ENCODE measurements at regions not wholly inside any gene's neighbourhood (a gene's known extent, or its start where the extent isn't known, plus 50 kb on each side); places are given as distances from the start of the nearest gene placed in this dataset.

DNA sequence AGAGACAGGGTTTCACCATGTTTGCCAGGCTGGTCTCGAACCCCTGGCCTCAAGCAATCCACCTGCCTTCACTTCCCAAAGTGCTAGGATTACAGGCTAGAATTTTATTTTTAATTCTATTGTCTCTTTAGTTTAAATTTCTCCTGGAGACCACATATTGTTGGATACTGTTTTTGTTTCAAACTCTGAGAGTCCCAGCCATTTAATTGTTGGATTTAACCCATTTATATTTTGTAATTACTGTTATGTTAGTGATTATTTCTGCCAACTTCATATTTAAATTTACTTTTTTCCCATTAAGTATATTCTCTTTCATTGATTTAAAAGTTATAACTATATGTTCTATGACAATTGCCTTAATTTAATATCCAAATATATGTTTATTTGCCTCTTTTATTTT lies 185.6 kb downstream of the ZNF248 start:
- H3K27me3 Mint-ChIP-seq (ENCODE audit: low read depth), result no peaks in the 10 kb centered on the region
- no peak for DNase-seq (ENCODE audit: low spot score)

GRCh38 chr10:37667736-37668135 lies 189.7 kb downstream of the ZNF248 start:
- DNase-seq (ENCODE audit: low spot score), result no peak
- Mint-ChIP-seq H3K4me1 (ENCODE audit: low read depth) (no peaks in the 10 kb centered on the region), H3K27me3 (ENCODE audit: low read depth) (no peaks in the 10 kb centered on the region), H3K27ac (no peak overlapping the region), H3K4me3 (no peak overlapping the region), H3K36me3 (ENCODE audit: low read depth) (no peaks in the 10 kb centered on the region), H3K9me3 (peaks cover 57% of the 10 kb centered on the region)

More for the DNA sequence above, 185.6 kb downstream of the ZNF248 start:
- Mint-ChIP-seq H3K27ac (no peak overlapping the region), H3K9me3 (peaks cover 60% of the 10 kb centered on the region), H3K4me3 (no peak overlapping the region), H3K36me3 (ENCODE audit: low read depth) (no peaks in the 10 kb centered on the region), H3K4me1 (ENCODE audit: low read depth) (no peaks in the 10 kb centered on the region)

GRCh38 chr10:37654466-37654865 lies 202.9 kb downstream of the ZNF248 start:
- Mint-ChIP-seq H3K4me3 (no peak overlapping the region), H3K27me3 (ENCODE audit: low read depth) (no peaks in the 10 kb centered on the region), H3K27ac (no peak overlapping the region), H3K9me3 (peaks cover 52% of the 10 kb centered on the region), H3K36me3 (ENCODE audit: low read depth) (no peaks in the 10 kb centered on the region), H3K4me1 (ENCODE audit: low read depth) (no peaks in the 10 kb centered on the region)
- DNase-seq (ENCODE audit: low spot score), result no peak

DNA sequence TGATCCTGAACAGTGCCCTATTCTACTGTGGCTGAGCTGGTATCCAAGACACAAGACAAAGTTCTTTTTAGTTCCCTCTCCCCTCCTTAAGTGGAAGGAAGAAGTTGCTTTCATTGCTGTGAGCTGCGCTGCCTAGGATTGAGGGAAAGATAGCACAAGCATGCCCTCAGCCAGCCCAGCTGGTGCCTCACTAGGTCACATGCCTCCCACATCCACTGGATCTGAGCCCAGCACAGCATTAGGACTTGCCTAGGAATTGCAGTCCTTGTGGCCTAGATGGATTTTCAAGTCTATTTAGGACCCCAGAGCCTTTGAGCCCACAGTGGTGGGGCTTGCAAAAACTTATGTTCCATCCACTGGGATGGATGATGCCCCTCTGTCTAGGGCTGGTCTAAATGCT lies 214.2 kb downstream of the ZNF248 start:
- H3K9me3 Mint-ChIP-seq, result peaks cover 41% of the 10 kb centered on the region
- H3K36me3 Mint-ChIP-seq (ENCODE audit: low read depth), result peaks cover 2% of the 10 kb centered on the region
- no peaks in the 10 kb centered on the region for H3K27me3 Mint-ChIP-seq (ENCODE audit: low read depth)
- H3K27ac Mint-ChIP-seq, result no peak overlapping the region
- H3K4me3 Mint-ChIP-seq, result no peak overlapping the region
- DNase-seq (ENCODE audit: low spot score), result no peak
- H3K4me1 Mint-ChIP-seq (ENCODE audit: low read depth), result no peaks in the 10 kb centered on the region

DNA sequence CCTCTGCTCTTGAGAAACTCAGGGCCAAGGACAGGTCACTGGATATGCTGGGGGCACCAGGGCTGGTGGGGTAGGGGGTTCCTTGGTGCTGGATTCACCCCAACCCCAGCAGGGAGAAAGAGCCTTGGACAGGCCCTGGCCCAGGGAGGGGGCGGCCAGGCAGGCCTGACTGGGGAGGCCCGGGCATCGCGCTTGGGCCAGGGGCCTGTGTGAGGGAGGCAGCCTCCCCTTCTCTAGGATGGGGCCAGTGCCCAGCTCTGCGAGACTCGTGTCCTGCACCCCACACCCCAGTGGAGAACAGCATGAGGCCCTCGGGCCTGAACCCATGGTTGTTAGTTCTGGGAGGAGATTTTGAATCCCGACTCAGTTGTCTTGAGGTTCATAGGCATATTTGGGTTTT lies 217.1 kb downstream of the ZNF248 start:
- Mint-ChIP-seq H3K4me3 (no peak overlapping the region), H3K27me3 (ENCODE audit: low read depth) (no peaks in the 10 kb centered on the region), H3K9me3 (peaks cover 49% of the 10 kb centered on the region), H3K27ac (no peak overlapping the region), H3K36me3 (ENCODE audit: low read depth) (peaks cover 2% of the 10 kb centered on the region), H3K4me1 (ENCODE audit: low read depth) (no peaks in the 10 kb centered on the region)
- no peak for DNase-seq (ENCODE audit: low spot score)

GRCh38 chr10:37639200-37639599 lies 218.2 kb downstream of the ZNF248 start:
- H3K9me3 Mint-ChIP-seq, result peaks cover 50% of the 10 kb centered on the region
- peaks cover 2% of the 10 kb centered on the region for H3K36me3 Mint-ChIP-seq (ENCODE audit: low read depth)
- no peak overlapping the region for H3K27ac Mint-ChIP-seq
- no peak overlapping the region for H3K4me3 Mint-ChIP-seq
- no peaks in the 10 kb centered on the region for H3K27me3 Mint-ChIP-seq (ENCODE audit: low read depth)
- no peak for DNase-seq (ENCODE audit: low spot score)
- no peaks in the 10 kb centered on the region for H3K4me1 Mint-ChIP-seq (ENCODE audit: low read depth)

- H3K9me3 Mint-ChIP-seq, result peaks cover 56% of the 10 kb centered on the region
- no peaks in the 10 kb centered on the region for H3K27me3 Mint-ChIP-seq (ENCODE audit: low read depth)
- H3K36me3 Mint-ChIP-seq (ENCODE audit: low read depth), result peaks cover 2% of the 10 kb centered on the region
- no peak for DNase-seq (ENCODE audit: low spot score)
- no peak overlapping the region for H3K27ac Mint-ChIP-seq
- H3K4me3 Mint-ChIP-seq, result no peak overlapping the region
- H3K4me1 Mint-ChIP-seq (ENCODE audit: low read depth), result no peaks in the 10 kb centered on the region
These were observed 218.8 kb downstream of the ZNF248 start for GRCh38 chr10:37638569-37638968.

GRCh38 chr10:37634351-37634880 lies 223.0 kb downstream of the ZNF248 start:
- Mint-ChIP-seq H3K27ac (no peak overlapping the region), H3K4me1 (ENCODE audit: low read depth) (no peaks in the 10 kb centered on the region), H3K9me3 (peaks cover 61% of the 10 kb centered on the region), H3K27me3 (ENCODE audit: low read depth) (no peaks in the 10 kb centered on the region), H3K4me3 (no peak overlapping the region), H3K36me3 (ENCODE audit: low read depth) (peaks cover 2% of the 10 kb centered on the region)
- no peak for DNase-seq (ENCODE audit: low spot score)

DNA sequence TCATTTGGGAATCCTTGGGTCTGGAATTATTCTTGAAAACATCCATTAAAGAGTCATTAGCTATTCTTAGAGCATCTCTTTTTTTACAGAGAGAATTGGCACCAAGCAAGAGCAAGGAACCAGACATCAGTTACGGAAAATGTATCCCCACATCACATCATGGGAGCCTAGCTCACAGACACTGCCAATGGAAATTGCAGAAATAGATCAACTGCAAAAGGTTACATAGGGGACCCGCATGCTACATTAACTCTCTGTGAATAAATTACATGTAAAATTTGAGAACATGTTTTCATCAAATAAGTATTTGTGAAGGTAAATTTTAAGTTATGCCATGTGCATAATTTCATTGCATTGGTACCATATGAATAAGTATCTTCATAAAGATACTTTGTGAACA lies 224.8 kb downstream of the ZNF248 start:
- no peak overlapping the region for H3K27ac Mint-ChIP-seq
- no peak for DNase-seq (ENCODE audit: low spot score)
- H3K27me3 Mint-ChIP-seq (ENCODE audit: low read depth), result no peaks in the 10 kb centered on the region
- H3K36me3 Mint-ChIP-seq (ENCODE audit: low read depth), result no peaks in the 10 kb centered on the region
- no peaks in the 10 kb centered on the region for H3K4me1 Mint-ChIP-seq (ENCODE audit: low read depth)
- peaks cover 51% of the 10 kb centered on the region for H3K9me3 Mint-ChIP-seq
- H3K4me3 Mint-ChIP-seq, result no peak overlapping the region

DNA sequence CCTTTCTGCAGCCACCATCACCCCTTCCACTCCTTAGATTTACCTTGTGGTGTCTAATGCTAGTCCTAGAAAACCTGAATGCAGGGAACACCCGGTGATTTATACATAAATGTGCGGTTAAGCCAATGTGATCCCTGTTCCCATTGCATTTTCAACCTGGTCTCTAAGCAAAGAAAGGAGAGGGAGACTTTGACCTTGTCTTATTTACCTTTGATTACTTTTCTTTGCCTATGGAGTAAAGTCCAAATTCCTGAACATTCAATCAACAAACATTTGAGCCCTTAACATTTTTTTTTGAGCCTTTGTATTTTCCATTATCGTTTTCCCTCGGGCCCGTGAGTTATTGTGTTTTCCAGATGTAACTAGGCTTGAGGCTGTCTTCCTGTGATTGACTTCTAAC lies 233.9 kb downstream of the ZNF248 start:
- Mint-ChIP-seq H3K9me3 (peaks cover 54% of the 10 kb centered on the region), H3K36me3 (ENCODE audit: low read depth) (no peaks in the 10 kb centered on the region), H3K4me1 (ENCODE audit: low read depth) (no peaks in the 10 kb centered on the region), H3K27me3 (ENCODE audit: low read depth) (no peaks in the 10 kb centered on the region), H3K4me3 (no peak overlapping the region), H3K27ac (no peak overlapping the region)
- no peak for DNase-seq (ENCODE audit: low spot score)

DNA sequence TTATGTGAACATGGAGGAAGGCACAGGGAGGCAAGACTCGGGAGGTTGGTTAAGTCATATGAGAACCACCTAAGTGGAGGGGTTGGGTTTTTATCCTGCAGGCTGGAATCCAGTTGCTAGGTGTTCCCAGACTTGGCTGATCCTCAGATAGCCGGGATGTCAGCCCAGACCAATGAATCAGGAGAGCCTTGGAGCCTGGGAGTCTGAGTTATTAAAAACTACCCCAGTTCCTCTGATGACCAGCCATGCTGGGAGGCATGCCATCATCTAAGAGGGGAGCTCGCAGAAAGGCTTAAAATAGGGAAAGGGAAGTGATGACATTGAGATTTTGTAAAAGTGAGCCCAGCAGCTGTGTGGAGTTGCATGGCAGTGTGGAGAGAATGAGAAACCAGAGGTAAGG lies 238.1 kb downstream of the ZNF248 start:
- peaks cover 53% of the 10 kb centered on the region for H3K9me3 Mint-ChIP-seq
- no peak overlapping the region for H3K4me3 Mint-ChIP-seq
- no peak for DNase-seq (ENCODE audit: low spot score)
- H3K27ac Mint-ChIP-seq, result no peak overlapping the region
- no peaks in the 10 kb centered on the region for H3K4me1 Mint-ChIP-seq (ENCODE audit: low read depth)
- H3K27me3 Mint-ChIP-seq (ENCODE audit: low read depth), result no peaks in the 10 kb centered on the region
- no peaks in the 10 kb centered on the region for H3K36me3 Mint-ChIP-seq (ENCODE audit: low read depth)

GRCh38 chr10:37588299-37588698 lies 269.1 kb downstream of the ZNF248 start:
- Mint-ChIP-seq H3K36me3 (ENCODE audit: low read depth) (no peaks in the 10 kb centered on the region), H3K4me3 (no peak overlapping the region), H3K4me1 (ENCODE audit: low read depth) (no peaks in the 10 kb centered on the region), H3K27ac (no peak overlapping the region), H3K27me3 (ENCODE audit: low read depth) (no peaks in the 10 kb centered on the region), H3K9me3 (peaks cover 44% of the 10 kb centered on the region)
- DNase-seq (ENCODE audit: low spot score), result no peak

DNA sequence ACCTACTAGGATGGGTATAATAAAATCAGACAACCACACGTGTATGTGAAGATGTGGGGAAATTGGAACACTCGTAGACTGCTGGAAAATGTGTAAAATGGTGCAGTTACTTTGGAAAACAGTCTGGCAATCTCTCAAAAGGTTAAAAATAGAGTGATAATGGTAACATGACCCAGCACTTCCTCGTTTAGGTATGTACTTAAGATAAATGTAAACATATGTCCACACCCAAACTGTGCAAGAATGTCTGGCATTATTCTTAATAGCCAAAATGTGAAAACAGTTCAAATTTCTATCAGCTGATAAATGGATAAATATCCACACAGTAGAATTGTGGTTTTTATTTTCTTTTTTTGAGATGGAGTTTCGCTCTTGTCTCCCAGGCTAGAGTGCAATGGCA lies 272.8 kb downstream of the ZNF248 start:
- Mint-ChIP-seq H3K9me3 (peaks cover 38% of the 10 kb centered on the region), H3K4me3 (no peak overlapping the region), H3K36me3 (ENCODE audit: low read depth) (no peaks in the 10 kb centered on the region), H3K27ac (no peak overlapping the region), H3K4me1 (ENCODE audit: low read depth) (no peaks in the 10 kb centered on the region), H3K27me3 (ENCODE audit: low read depth) (no peaks in the 10 kb centered on the region)
- DNase-seq (ENCODE audit: low spot score), result no peak

GRCh38 chr10:37582237-37582636 lies 275.2 kb downstream of the ZNF248 start:
- no peaks in the 10 kb centered on the region for H3K36me3 Mint-ChIP-seq (ENCODE audit: low read depth)
- H3K4me3 Mint-ChIP-seq, result no peak overlapping the region
- H3K27me3 Mint-ChIP-seq (ENCODE audit: low read depth), result no peaks in the 10 kb centered on the region
- no peaks in the 10 kb centered on the region for H3K4me1 Mint-ChIP-seq (ENCODE audit: low read depth)
- peaks cover 24% of the 10 kb centered on the region for H3K9me3 Mint-ChIP-seq
- no peak overlapping the region for H3K27ac Mint-ChIP-seq
- no peak for DNase-seq (ENCODE audit: low spot score)

DNA sequence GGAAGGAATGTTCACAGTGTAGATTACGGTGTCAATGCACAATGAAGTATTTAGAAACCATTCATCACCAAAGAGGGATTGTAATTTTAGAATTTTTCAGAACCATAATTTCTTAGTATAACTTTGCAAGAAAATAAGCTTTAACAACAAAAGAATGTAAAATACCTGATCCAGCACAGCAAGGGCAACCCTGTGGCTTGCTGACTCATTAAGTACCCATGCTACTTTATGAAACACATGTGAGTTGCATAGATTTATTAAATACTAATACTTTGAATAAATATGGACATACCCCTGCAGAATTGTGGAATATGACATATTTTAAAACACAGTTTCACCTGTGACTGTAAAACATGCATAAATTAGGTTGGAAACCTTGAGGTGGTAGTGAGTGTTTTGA lies 281.3 kb downstream of the ZNF248 start:
- Mint-ChIP-seq H3K4me1 (ENCODE audit: low read depth) (no peaks in the 10 kb centered on the region), H3K27ac (no peak overlapping the region), H3K9me3 (peaks cover 32% of the 10 kb centered on the region), H3K27me3 (ENCODE audit: low read depth) (no peaks in the 10 kb centered on the region), H3K36me3 (ENCODE audit: low read depth) (no peaks in the 10 kb centered on the region), H3K4me3 (no peak overlapping the region)
- no peak for DNase-seq (ENCODE audit: low spot score)

All from T-helper 2 cell treated with Interferon-gamma antibody and Interleukin-4, amounts not matched to agents 5 μg/mL and 100 μg/mL, for 36 hours (primary cell).